Adrenal gland (tissue), 9 donors: ENCODE measurements at regions not wholly inside any gene's neighbourhood (a gene's known extent, or its start where the extent isn't known, plus 50 kb on each side); places are given as distances from the start of the nearest gene placed in this dataset.

Experiments used
- DNase-seq, 7 donors: peaks; one replicate each; pipeline ENCODE4 v3.0.0-alpha.2; 2019 to 2020
- H3K27ac ChIP-seq, 5 donors: fragments of 200-600 bp; sonication (generic) in 4 of 5; 1 replicate in 3 of 5; 2 replicates in 2 of 5; pipeline versions ENCODE4 v1.5.1 to v1.8.0; 2016 to 2020; ENCODE audit warnings: mild to moderate bottlenecking in 1 of 5
- H3K27me3 ChIP-seq: fragments of 200-600 bp; 2 replicates; pipeline ENCODE4 v1.8.0; 2021
- H3K36me3 ChIP-seq, 2 donors: fragments of 200-600 bp; replicated peaks in 1 of 2; 1 replicate in 1 of 2; 2 replicates in 1 of 2; pipeline versions ENCODE4 v1.5.1 to v1.8.0; 2018 to 2022
- H3K4me1 ChIP-seq, 2 donors: fragments of 200-600 bp; replicated peaks in 1 of 2; 1 replicate in 1 of 2; 2 replicates in 1 of 2; pipeline versions ENCODE4 v1.5.1 to v1.8.0; 2018 to 2021
- H3K4me3 ChIP-seq, 4 donors: fragments of 200-600 bp; sonication (generic) in 3 of 4; one replicate each; pipeline ENCODE4 v1.5.1; 2016 to 2018
- H3K9me3 ChIP-seq, 3 donors: fragments of 200-600 bp; sonication (generic) in 1 of 3; replicated peaks in 1 of 3; 1 replicate in 2 of 3; 2 replicates in 1 of 3; pipeline versions ENCODE4 v1.5.1 to v1.8.0; 2016 to 2021
- POLR2A ChIP-seq, 2 donors: fragments of 450-650 bp; IDR thresholded peaks; one replicate each; pipeline ENCODE4 v1.6.1; 2017; ENCODE audit warnings: antibody characterized with exemption in 2 of 2, mild to moderate bottlenecking in 2 of 2, moderate library complexity in 1 of 2
- WGBS, 4 donors: extraction: QIAGEN DNeasy Blood & Tissue Kit in 2 of 4; methylation state at CpG; one replicate each; pipeline versions ENCODE4 v1.1.5 to v1.1.7; 2013 to 2017; 5-methylcytosine and 5-hydroxymethylcytosine counted together
- intact Hi-C, 2 donors: fragments of 100-400 bp; cut with DNase I; formaldehyde crosslinking; loops; one replicate each; pipeline versions ENCODE4 v1.14.1 to v1.15.0; 2022 to 2023
- TF ChIP-seq, protein P1 (sequence below), 6 experiments: fragments of 450-650 bp in 4 of 6; fragments of 200-600 bp in 2 of 6; sonication (generic) in 1 of 6; IDR thresholded peaks; 1 replicate in 5 of 6; 2 replicates in 1 of 6; pipeline versions ENCODE4 v1.5.1 to v1.8.0; 2016 to 2021; ENCODE audit warnings: antibody characterized with exemption in 6 of 6, mild to moderate bottlenecking in 2 of 6, moderate library complexity in 1 of 6
- donor health status: healthy with polysubstance abuse.
- donor health status: Bipolar disorder and iron deficiency.
- donor health status: DM: yes; HTN: yes; CAD: no.
- donor health status: DM: no; HTN: no; CAD: no.
- donor health status: DM: no; HTN: no; CAD: no.

DNA sequence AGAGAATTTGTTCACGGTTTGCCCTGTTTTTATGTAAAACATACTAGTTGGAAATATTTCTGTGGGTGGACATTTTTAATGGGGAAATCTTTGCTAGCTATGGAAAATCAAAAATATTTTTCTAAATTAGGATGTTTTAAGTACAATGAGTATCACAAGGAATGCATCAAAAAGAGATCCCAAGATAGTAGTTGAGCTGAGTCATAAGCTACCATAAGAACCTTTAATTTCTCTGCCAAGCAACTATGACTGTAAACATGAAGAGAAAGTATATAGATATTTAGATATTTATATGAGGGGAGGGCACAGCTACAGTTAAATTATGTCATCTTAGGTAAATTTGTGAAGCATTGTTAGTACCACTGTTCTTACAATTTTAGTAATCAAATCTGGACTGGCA lies 646.2 kb downstream of the XIRP2 start:
- Histone ChIP-seq H3K9me3 (no peaks in the 10 kb centered on the region), H3K27me3 (no peaks in the 10 kb centered on the region), H3K4me1 (no peaks in the 10 kb centered on the region), H3K4me3 (no peak overlapping the region), H3K27ac (no peak overlapping the region), H3K36me3 (no peaks in the 10 kb centered on the region)
- 80 to 91% (median 85%) methylated on average over 1 of the region's 1 CpG for WGBS, 4 donors
- no peak for DNase-seq
- no peak for TF ChIP-seq POLR2A (IDR thresholded peaks at IDR 0.05)
- TF ChIP-seq, protein P1, sequence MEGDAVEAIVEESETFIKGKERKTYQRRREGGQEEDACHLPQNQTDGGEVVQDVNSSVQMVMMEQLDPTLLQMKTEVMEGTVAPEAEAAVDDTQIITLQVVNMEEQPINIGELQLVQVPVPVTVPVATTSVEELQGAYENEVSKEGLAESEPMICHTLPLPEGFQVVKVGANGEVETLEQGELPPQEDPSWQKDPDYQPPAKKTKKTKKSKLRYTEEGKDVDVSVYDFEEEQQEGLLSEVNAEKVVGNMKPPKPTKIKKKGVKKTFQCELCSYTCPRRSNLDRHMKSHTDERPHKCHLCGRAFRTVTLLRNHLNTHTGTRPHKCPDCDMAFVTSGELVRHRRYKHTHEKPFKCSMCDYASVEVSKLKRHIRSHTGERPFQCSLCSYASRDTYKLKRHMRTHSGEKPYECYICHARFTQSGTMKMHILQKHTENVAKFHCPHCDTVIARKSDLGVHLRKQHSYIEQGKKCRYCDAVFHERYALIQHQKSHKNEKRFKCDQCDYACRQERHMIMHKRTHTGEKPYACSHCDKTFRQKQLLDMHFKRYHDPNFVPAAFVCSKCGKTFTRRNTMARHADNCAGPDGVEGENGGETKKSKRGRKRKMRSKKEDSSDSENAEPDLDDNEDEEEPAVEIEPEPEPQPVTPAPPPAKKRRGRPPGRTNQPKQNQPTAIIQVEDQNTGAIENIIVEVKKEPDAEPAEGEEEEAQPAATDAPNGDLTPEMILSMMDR (IDR thresholded peaks at IDR 0.05), result no peak
- intact Hi-C loops, result no loop called here

- H3K4me1 ChIP-seq, result no peaks in the 10 kb centered on the region
- no peaks in the 10 kb centered on the region for H3K36me3 ChIP-seq
- no peaks in the 10 kb centered on the region for H3K27me3 ChIP-seq
- intact Hi-C loops, result no loop called here
- WGBS, 4 donors, result 52 to 64% (median 59%) methylated on average over 2 of the region's 2 CpGs
- no peaks in the 10 kb centered on the region for H3K9me3 ChIP-seq
- no peak overlapping the region for H3K4me3 ChIP-seq
- TF ChIP-seq, protein P1 (IDR thresholded peaks at IDR 0.05), result no peak
- TF ChIP-seq POLR2A (IDR thresholded peaks at IDR 0.05), result no peak
- DNase-seq, result no peak
- H3K27ac ChIP-seq, result no peak overlapping the region
These were observed 636.5 kb downstream of the XIRP2 start for GRCh38 chr2:167524786-167525185.

- WGBS, 4 donors, result 34 to 38% (median 36%) methylated on average over 2 of the region's 2 CpGs
- no peaks in the 10 kb centered on the region for H3K27me3 ChIP-seq
- TF ChIP-seq POLR2A (IDR thresholded peaks at IDR 0.05), result no peak
- TF ChIP-seq, protein P1 (IDR thresholded peaks at IDR 0.05), result no peak
- DNase-seq, result no peak
- no peak overlapping the region for H3K4me3 ChIP-seq
- intact Hi-C loops, result no loop called here
- no peak overlapping the region for H3K27ac ChIP-seq
- H3K4me1 ChIP-seq, result no peaks in the 10 kb centered on the region
- no peaks in the 10 kb centered on the region for H3K9me3 ChIP-seq
- H3K36me3 ChIP-seq, result no peaks in the 10 kb centered on the region
These were observed 621.9 kb downstream of the XIRP2 start for GRCh38 chr2:167510071-167510759.

GRCh38 chr2:167509586-167509985 lies 621.3 kb downstream of the XIRP2 start:
- Histone ChIP-seq H3K4me3 (no peak overlapping the region), H3K36me3 (no peaks in the 10 kb centered on the region), H3K27me3 (no peaks in the 10 kb centered on the region), H3K27ac (no peak overlapping the region), H3K4me1 (no peaks in the 10 kb centered on the region), H3K9me3 (no peaks in the 10 kb centered on the region)
- intact Hi-C loops, result no loop called here
- WGBS, 4 donors, result 18 to 28% (median 19%) methylated on average over 4 of the region's 4 CpGs
- peak in 1 of 7 donors; percentile 6 for DNase-seq
- TF ChIP-seq, protein P1 (IDR thresholded peaks at IDR 0.05), result no peak
- no peak for TF ChIP-seq POLR2A (IDR thresholded peaks at IDR 0.05)
